GM19328 (cell line): ENCODE measurements at regions not wholly inside any gene's neighbourhood (a gene's known extent, or its start where the extent isn't known, plus 50 kb on each side); places are given as distances from the start of the nearest gene placed in this dataset.

Experiments
- ATAC-seq: cut with Tn5 transposase; IDR thresholded peaks from one replicate; pipeline ENCODE4 v1.9.1; 2021; ENCODE audit warnings: mild to moderate bottlenecking, moderate library complexity; ENCODE audit not compliant: unreplicated experiment

- ATAC-seq, result no peak
Observed at GRCh38 chr20:11624704-11625103, 293.0 kb upstream of the BTBD3 start.

- no peak for ATAC-seq
Observed at GRCh38 chr20:11626551-11626950, 291.1 kb upstream of the BTBD3 start.

GRCh38 chr20:11642866-11643265 lies 274.8 kb upstream of the BTBD3 start:
- no peak for ATAC-seq

GRCh38 chr20:11646359-11646758 lies 271.3 kb upstream of the BTBD3 start:
- ATAC-seq, result no peak

GRCh38 chr20:11650566-11650965 lies 267.1 kb upstream of the BTBD3 start:
- no peak for ATAC-seq

GRCh38 chr20:11651138-11651537 lies 266.6 kb upstream of the BTBD3 start:
- no peak for ATAC-seq

- ATAC-seq, result no peak
Observed at GRCh38 chr20:11651647-11652046, 266.0 kb upstream of the BTBD3 start.

- ATAC-seq, result no peak
Observed at GRCh38 chr20:11652128-11652527, 265.6 kb upstream of the BTBD3 start.

GRCh38 chr20:11654766-11655165 lies 262.9 kb upstream of the BTBD3 start:
- no peak for ATAC-seq

- no peak for ATAC-seq
Observed at GRCh38 chr20:11660673-11661072, 257.0 kb upstream of the BTBD3 start.

- ATAC-seq, result no peak
Observed at GRCh38 chr20:11671015-11671511, 246.6 kb upstream of the BTBD3 start.

GRCh38 chr20:11672959-11673358 lies 244.7 kb upstream of the BTBD3 start:
- no peak for ATAC-seq

GRCh38 chr20:11675920-11676629 lies 241.6 kb upstream of the BTBD3 start:
- ATAC-seq, result no peak

GRCh38 chr20:11676630-11677287 lies 240.9 kb upstream of the BTBD3 start:
- ATAC-seq, result no peak

- ATAC-seq, result no peak
Observed at GRCh38 chr20:11677428-11677827, 240.3 kb upstream of the BTBD3 start.

- no peak for ATAC-seq
Observed at GRCh38 chr20:11677836-11678235, 239.9 kb upstream of the BTBD3 start.

- no peak for ATAC-seq
Observed at GRCh38 chr20:11682285-11682684, 235.4 kb upstream of the BTBD3 start.

- ATAC-seq, result no peak
Observed at GRCh38 chr20:11686195-11686594, 231.5 kb upstream of the BTBD3 start.

GRCh38 chr20:11686820-11687543 lies 230.7 kb upstream of the BTBD3 start:
- ATAC-seq, result no peak

GRCh38 chr20:11687546-11688292 lies 230.0 kb upstream of the BTBD3 start:
- no peak for ATAC-seq

- ATAC-seq, result no peak
Observed at GRCh38 chr20:11689262-11689661, 228.4 kb upstream of the BTBD3 start.
